Vagina (tissue), 2 donors: ENCODE measurements at regions not wholly inside any gene's neighbourhood (a gene's known extent, or its start where the extent isn't known, plus 50 kb on each side); places are given as distances from the start of the nearest gene placed in this dataset.

ENCODE experiments used
- CTCF ChIP-seq, 3 experiments: fragments of 450-650 bp in 2 of 3; fragments of 200-600 bp in 1 of 3; sonication (generic) in 1 of 3; IDR thresholded peaks; one replicate each; pipeline ENCODE4 v1.5.1; 2017 to 2019; ENCODE audit warnings: antibody characterized with exemption in 3 of 3, mild to moderate bottlenecking in 2 of 3, moderate library complexity in 2 of 3
- POLR2A ChIP-seq, 2 donors: fragments of 450-650 bp; IDR thresholded peaks; one replicate each; pipeline ENCODE4 v1.6.1; 2017; ENCODE audit warnings: antibody characterized with exemption in 2 of 2, mild to moderate bottlenecking in 2 of 2, moderate library complexity in 2 of 2
- POLR2AphosphoS5 ChIP-seq, 2 donors: sonication (generic); formaldehyde crosslinking; IDR thresholded peaks; one replicate each; pipeline ENCODE4 v1.9.0; 2017; ENCODE audit warnings: antibody characterized with exemption in 2 of 2, mild to moderate bottlenecking in 2 of 2, low read depth in 1 of 2; ENCODE audit not compliant: insufficient read depth in 1 of 2

- TF ChIP-seq POLR2A (IDR thresholded peaks at IDR 0.05) (no peak), CTCF (IDR thresholded peaks at IDR 0.05) (no peak), POLR2AphosphoS5 (IDR thresholded peaks at IDR 0.05; ENCODE audit: insufficient read depth in 1 of 2, low read depth in 1 of 2) (no peak)
Observed at GRCh38 chr7:125526958-125527357, 597.3 kb upstream of the POT1 start.
